HepG2 (cell line): ENCODE measurements at regions not wholly inside any gene's neighbourhood (a gene's known extent, or its start where the extent isn't known, plus 50 kb on each side); places are given as distances from the start of the nearest gene placed in this dataset.

Experiments used
- ATAC-seq: fragments of 200-7000 bp; cut with Tn5 transposase; 3 replicates; pipeline ENCODE4 v1.9.1; 2020; ENCODE audit warnings: mild to moderate bottlenecking, moderate library complexity
- BruUV-seq: library from RNA; stranded (reverse); fragments of 400-500 nt; replicated peaks from 2 replicates; lab custom pipeline; 2021; lab: Mats Ljungman, UMichigan
- CTCF ChIA-PET: fragments of 300-600 bp; formaldehyde crosslinking; extraction: SDS; loops from one replicate; lab custom pipeline; 2021; ENCODE audit warnings: low total read pairs, inconsistent platforms, low intra/inter-chr PET ratio; lab: Yijun Ruan, JAX
- POLR2A ChIA-PET: fragments of 350-600 bp; sonication (Branson Sonifier 250); formaldehyde crosslinking; loops from one replicate; lab custom pipeline; 2020; ENCODE audit warnings: antibody characterized with exemption, inconsistent platforms; lab: Yijun Ruan, JAX
- DNase-seq: peaks from one replicate; pipeline ENCODE4 v3.0.0-alpha.2; 2015; ENCODE audit warnings: low spot score
- FAIRE-seq: peaks from 3 replicates; lab custom pipeline; 2011; peaks lifted over from hg19 to GRCh38; lab: Jason Lieb, UNC
- H2AFZ ChIP-seq: one replicate; pipeline ENCODE4 v1.6.1; 2011; ENCODE audit warnings: low read length, inconsistent platforms
- H3K27ac ChIP-seq: fragments of 300-600 bp; 3 replicates; pipeline ENCODE4 v1.8.0; 2011; ENCODE audit warnings: mixed run types, mild to moderate bottlenecking, mixed read lengths, low read length, inconsistent platforms; ENCODE audit not compliant: insufficient read depth; ENCODE audit errors: extremely low read length
- H3K27me3 ChIP-seq, 2 experiments: fragments of 200-600 bp in 1 of 2; 2 replicates in 1 of 2; 3 replicates in 1 of 2; pipeline versions ENCODE4 v1.6.0 to v1.8.0; 2011; ENCODE audit warnings: low read length in 2 of 2, mild to moderate bottlenecking in 2 of 2, moderate library complexity in 2 of 2, inconsistent platforms in 1 of 2; ENCODE audit not compliant: insufficient read depth in 2 of 2, control insufficient read depth in 1 of 2
- H3K36me3 ChIP-seq, 2 experiments: fragments of 200-600 bp in 1 of 2; replicated peaks in 1 of 2; 2 replicates in 1 of 2; 3 replicates in 1 of 2; pipeline versions ENCODE4 v1.5.1 to v1.8.0; 2011; ENCODE audit warnings: low read length in 2 of 2, inconsistent platforms in 1 of 2; ENCODE audit not compliant: insufficient read depth in 2 of 2, control insufficient read depth in 1 of 2
- H3K4me1 ChIP-seq: 2 replicates; pipeline ENCODE4 v1.5.1; 2012; ENCODE audit warnings: low read length, inconsistent platforms; ENCODE audit not compliant: insufficient read depth
- H3K4me2 ChIP-seq: 2 replicates; pipeline ENCODE4 v1.6.0; 2011; ENCODE audit warnings: low read depth, low read length, inconsistent platforms
- H3K4me3 ChIP-seq, 3 experiments: fragments of 200-600 bp in 1 of 3; sonication (generic), shearing (Covaris generic) in 1 of 3; replicated peaks in 1 of 3; 2 replicates each; pipeline ENCODE4 v1.5.1; 2011 to 2016; ENCODE audit warnings: low read length in 3 of 3, inconsistent platforms in 2 of 3, low read depth in 2 of 3, mild to moderate bottlenecking in 2 of 3, control low read depth in 1 of 3, mixed read lengths in 1 of 3; ENCODE audit not compliant: insufficient read depth in 1 of 3
- H3K79me2 ChIP-seq: one replicate; pipeline ENCODE4 v1.6.1; 2011; ENCODE audit warnings: low read length, inconsistent platforms; ENCODE audit not compliant: insufficient read depth
- H3K9ac ChIP-seq: 2 replicates; pipeline ENCODE4 v1.6.0; 2011; ENCODE audit warnings: mild to moderate bottlenecking, low read depth, low read length, inconsistent platforms; ENCODE audit not compliant: insufficient read depth
- H3K9me3 ChIP-seq: 2 replicates; pipeline ENCODE4 v1.5.1; 2012; ENCODE audit warnings: mild to moderate bottlenecking, low read length
- H4K20me1 ChIP-seq: 2 replicates; pipeline ENCODE4 v1.6.0; 2011; ENCODE audit warnings: inconsistent platforms, mild to moderate bottlenecking, low read length, moderate library complexity; ENCODE audit not compliant: insufficient read depth
- ATRX ChIP-seq: sonication (generic); formaldehyde crosslinking; IDR thresholded peaks from 2 replicates; pipeline ENCODE4 v1.4.0; 2020; ENCODE audit warnings: missing genetic modification reagents, borderline replicate concordance
- DDIT3 ChIP-seq: sonication (generic); formaldehyde crosslinking; IDR thresholded peaks from 2 replicates; pipeline ENCODE4 v1.4.0; 2020; ENCODE audit warnings: mild to moderate bottlenecking, missing genetic modification reagents
- XBP1 ChIP-seq: sonication (generic); formaldehyde crosslinking; IDR thresholded peaks from 2 replicates; pipeline ENCODE4 v1.5.0; 2020; ENCODE audit warnings: missing genetic modification reagents
- ZFP1 ChIP-seq: IDR thresholded peaks from 2 replicates; pipeline ENCODE4 v1.6.1; 2016
- ZNF224 ChIP-seq: sonication (generic); formaldehyde crosslinking; IDR thresholded peaks from 2 replicates; pipeline ENCODE4 v1.5.0; 2020; ENCODE audit warnings: mild to moderate bottlenecking, missing genetic modification reagents
- ZNF282 ChIP-seq: fragments of 450-650 bp; IDR thresholded peaks from 2 replicates; pipeline ENCODE4 v1.6.1; 2018; ENCODE audit not compliant: partially characterized antibody
- WGBS: methylation state at CpG from one replicate; pipeline ENCODE4 v1.1.6; 2017; ENCODE audit warnings: low lambda C conversion rate; 5-methylcytosine and 5-hydroxymethylcytosine counted together
- in situ Hi-C: cut with HindIII; loops from 2 replicates; pipeline ENCODE4 v1.10.0; 2017; ENCODE audit warnings: low pct_unique_long_range_greater_than_20kb; ENCODE audit not compliant: extremely low pct_ligation_motif_present
- intact Hi-C: fragments of 100-400 bp; cut with micrococcal nuclease; formaldehyde crosslinking; loops from one replicate; pipeline ENCODE4 v1.10.0; 2022; ENCODE audit not compliant: unreplicated experiment
- TF ChIP-seq, protein P1 (sequence below): sonication (generic); formaldehyde crosslinking; IDR thresholded peaks from 2 replicates; pipeline ENCODE4 v1.5.0; 2020; ENCODE audit warnings: missing genetic modification reagents
- TF ChIP-seq, protein P2 (sequence below): sonication (generic); formaldehyde crosslinking; IDR thresholded peaks from 2 replicates; pipeline ENCODE4 v1.4.0; 2020; ENCODE audit warnings: missing genetic modification reagents

DNA sequence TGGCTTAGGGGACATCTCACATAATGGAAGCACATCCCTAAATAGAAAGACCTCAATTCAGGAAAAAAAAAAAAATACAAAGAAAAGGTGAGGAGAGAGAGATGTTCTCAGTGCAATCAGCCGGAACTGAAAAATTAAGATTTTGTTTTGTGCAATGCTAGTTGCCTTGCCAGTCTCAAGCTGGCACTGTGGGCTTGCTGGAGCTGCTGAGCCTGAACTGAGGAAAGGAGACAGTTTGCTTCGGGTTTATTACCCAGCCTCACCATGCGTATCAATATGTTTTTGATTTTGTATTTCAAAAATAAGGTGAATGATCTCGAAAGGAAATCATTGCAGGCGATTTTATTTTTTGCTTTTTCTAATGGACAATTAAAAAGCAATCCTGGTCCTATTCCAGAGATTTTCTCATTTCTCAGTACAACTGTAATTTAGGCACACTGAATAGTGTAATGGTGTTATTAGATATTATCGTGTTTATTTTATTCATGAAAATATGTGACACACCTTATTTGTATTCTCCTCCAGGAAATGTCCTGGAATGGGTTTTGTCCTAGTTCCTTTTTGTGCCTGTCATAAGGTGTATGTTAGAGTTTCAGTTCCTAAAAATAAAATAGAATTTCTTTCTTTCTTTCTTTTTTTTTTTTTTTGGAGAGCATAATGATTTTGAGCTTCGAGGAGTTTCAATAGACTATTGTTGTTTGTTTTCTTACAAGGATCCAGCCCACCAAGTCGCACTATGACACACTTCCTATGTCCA is 72.8 kb upstream of the ZEB2 start:
- Histone ChIP-seq H3K9me3 (no peaks in the 10 kb centered on the region), H3K4me3 (no peak overlapping the region), H3K4me1 (no peaks in the 10 kb centered on the region), H4K20me1 (no peaks in the 10 kb centered on the region), H3K36me3 (no peaks in the 10 kb centered on the region), H3K79me2 (no peaks in the 10 kb centered on the region), H3K27ac (no peak overlapping the region), H2AFZ (no peak overlapping the region), H3K27me3 (0 out of 5 replicates have a peak, but pooled peaks cover 0 to 1% of the 10 kb centered on the region in 2 experiments), H3K4me2 (no peak overlapping the region), H3K9ac (no peak overlapping the region)
- WGBS, result 15% methylated on average over 8 of the region's 8 CpGs
- POLR2A ChIA-PET, result no interaction called here
- TF ChIP-seq ZFP1 (CRISPR knock-in tag), result no peak
- TF ChIP-seq, protein P1, sequence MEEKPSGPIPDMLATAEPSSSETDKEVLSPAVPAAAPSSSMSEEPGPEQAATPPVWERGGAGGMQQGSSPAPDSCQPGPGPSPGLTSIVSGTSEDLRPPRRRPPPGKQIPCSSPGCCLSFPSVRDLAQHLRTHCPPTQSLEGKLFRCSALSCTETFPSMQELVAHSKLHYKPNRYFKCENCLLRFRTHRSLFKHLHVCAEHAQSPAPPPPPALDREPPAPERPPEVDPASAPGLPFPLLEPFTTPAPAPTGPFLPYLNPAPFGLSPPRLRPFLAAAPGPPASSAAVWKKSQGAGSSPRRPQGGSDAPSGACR (CRISPR knock-in tag), result no peak
- no peak for TF ChIP-seq ZNF282
- no peak for TF ChIP-seq XBP1
- no peak for TF ChIP-seq DDIT3 (CRISPR knock-in tag)
- in situ Hi-C loops, result no loop called here
- intact Hi-C loops, result no loop called here
- no TSS peak for BruUV-seq
- CTCF ChIA-PET, result no interaction called here
- no peak for FAIRE-seq
- no peak for ATAC-seq
- DNase-seq, result no peak

DNA sequence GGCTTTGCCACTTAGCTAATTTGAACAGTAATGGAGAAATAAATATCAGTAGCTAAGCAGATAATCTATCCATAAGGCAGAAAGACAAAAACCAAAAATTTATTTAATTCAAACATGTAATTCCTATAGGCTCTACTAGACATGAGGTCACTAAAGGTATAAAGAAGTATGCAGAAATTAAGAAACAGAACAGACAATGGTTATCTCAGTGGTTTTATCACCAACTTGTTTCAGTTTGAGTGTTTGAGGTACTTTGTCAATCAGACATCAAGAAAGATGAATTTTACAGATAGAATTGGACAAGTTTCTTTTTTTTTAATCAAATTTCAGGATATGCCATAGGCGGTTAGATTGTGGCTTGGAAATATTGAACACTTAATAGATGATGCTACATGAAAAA is 67.4 kb upstream of the ZEB2 start:
- Histone ChIP-seq H3K36me3 (no peaks in the 10 kb centered on the region), H3K4me1 (no peaks in the 10 kb centered on the region), H3K4me3 (no peak overlapping the region), H3K79me2 (no peaks in the 10 kb centered on the region), H3K27me3 (peaks cover 0 to 11% of the 10 kb centered on the region in 2 experiments; a peak in 2 of 5 replicates), H3K4me2 (no peak overlapping the region), H2AFZ (no peak overlapping the region), H4K20me1 (no peaks in the 10 kb centered on the region), H3K9ac (no peak overlapping the region), H3K27ac (no peak overlapping the region), H3K9me3 (no peaks in the 10 kb centered on the region)
- BruUV-seq, result no TSS peak
- POLR2A ChIA-PET, result no interaction called here
- no peak for ATAC-seq
- no peak for DNase-seq
- TF ChIP-seq ATRX (CRISPR knock-in tag) (no peak), ZNF224 (no peak)
- TF ChIP-seq, protein P2, sequence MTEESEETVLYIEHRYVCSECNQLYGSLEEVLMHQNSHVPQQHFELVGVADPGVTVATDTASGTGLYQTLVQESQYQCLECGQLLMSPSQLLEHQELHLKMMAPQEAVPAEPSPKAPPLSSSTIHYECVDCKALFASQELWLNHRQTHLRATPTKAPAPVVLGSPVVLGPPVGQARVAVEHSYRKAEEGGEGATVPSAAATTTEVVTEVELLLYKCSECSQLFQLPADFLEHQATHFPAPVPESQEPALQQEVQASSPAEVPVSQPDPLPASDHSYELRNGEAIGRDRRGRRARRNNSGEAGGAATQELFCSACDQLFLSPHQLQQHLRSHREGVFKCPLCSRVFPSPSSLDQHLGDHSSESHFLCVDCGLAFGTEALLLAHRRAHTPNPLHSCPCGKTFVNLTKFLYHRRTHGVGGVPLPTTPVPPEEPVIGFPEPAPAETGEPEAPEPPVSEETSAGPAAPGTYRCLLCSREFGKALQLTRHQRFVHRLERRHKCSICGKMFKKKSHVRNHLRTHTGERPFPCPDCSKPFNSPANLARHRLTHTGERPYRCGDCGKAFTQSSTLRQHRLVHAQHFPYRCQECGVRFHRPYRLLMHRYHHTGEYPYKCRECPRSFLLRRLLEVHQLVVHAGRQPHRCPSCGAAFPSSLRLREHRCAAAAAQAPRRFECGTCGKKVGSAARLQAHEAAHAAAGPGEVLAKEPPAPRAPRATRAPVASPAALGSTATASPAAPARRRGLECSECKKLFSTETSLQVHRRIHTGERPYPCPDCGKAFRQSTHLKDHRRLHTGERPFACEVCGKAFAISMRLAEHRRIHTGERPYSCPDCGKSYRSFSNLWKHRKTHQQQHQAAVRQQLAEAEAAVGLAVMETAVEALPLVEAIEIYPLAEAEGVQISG (CRISPR knock-in tag), result no peak
- WGBS, result 8% methylated on average over 1 of the region's 1 CpG
- FAIRE-seq, result no peak
- intact Hi-C loops, result no loop called here
- CTCF ChIA-PET, result no interaction called here
- in situ Hi-C loops, result no loop called here
